Suppressor macrophage treated with lipopolysaccharide for 1 hour (primary cell): ENCODE measurements at regions not wholly inside any gene's neighbourhood (a gene's known extent, or its start where the extent isn't known, plus 50 kb on each side); places are given as distances from the start of the nearest gene placed in this dataset.

Source experiments
- DNase-seq, 3 donors: peaks; one replicate each; pipeline ENCODE4 v3.0.0-alpha.2; 2020 to 2022

DNA sequence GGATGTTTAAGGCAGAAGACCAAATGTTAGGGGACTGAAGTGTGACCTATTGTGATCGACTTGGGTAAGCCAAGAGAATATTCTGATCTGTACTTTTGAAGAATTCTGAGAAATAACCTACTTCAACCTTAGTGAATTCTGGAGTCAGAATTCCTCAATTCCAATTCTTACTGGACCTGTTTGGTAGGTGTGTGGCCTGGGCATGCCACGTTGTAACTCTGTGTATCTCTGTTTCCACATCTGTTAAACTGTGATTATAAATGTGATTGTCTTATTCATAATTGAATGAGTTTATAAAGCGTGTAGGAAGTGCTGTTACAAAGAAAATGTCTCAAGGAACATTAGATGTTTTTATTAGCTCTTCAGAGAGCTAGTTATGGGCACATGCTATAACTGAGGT lies 64.5 kb downstream of the TUSC1 start:
- no peak for DNase-seq

DNA sequence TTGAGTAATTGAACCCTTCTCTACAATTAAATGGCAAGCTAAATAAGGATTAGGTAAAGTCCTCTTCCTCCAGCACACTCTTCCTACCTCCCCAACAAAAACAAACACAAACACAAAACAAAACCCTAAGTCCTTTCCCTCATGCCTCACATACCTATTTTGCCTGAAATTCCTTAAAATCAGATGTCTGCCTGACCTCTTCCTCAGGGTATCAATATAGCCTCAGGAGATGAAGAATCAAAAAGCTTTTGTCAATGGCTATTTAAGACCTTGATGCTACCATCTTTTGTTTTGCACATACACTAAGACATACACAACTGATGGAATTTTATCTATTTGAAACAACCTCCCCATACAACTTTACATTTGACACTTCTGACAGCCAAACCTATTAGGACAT lies 75.1 kb downstream of the TUSC1 start:
- no peak for DNase-seq

DNA sequence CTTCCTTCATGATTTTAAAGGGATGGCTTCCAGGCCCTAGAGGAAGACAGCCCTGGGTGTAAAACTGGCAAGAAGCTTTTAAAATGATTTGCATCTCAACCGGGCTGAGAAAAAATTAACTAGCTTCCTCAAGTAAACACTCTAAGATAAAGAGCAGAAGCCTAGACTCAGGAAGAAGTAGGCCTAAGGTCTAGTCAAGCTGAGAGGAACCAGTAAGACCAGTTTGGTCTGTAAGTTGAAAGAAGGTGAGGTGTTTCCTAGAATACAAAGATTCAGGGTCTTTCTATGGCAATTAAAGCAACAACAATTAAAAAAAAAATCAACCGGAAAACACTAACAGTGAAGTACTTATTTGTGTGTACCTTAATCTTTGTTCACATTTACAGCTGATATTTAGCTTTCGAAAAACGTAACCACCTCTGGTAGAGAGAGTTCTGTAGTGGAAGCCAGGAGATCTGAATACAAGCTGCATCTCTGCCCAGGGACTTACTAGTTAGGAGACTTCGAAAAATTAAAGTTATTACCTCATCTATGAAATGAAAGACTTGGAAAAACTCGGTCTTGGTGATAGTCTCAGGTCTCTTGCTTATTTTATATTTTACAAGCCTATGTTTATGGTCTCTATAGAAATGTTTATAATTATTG lies 75.7 kb downstream of the TUSC1 start:
- no peak for DNase-seq

- DNase-seq = no peak
These were observed 77.7 kb downstream of the TUSC1 start for GRCh38 chr9:25600501-25600900.

- no peak for DNase-seq
These were observed 93.6 kb downstream of the TUSC1 start for GRCh38 chr9:25584611-25585010.

DNA sequence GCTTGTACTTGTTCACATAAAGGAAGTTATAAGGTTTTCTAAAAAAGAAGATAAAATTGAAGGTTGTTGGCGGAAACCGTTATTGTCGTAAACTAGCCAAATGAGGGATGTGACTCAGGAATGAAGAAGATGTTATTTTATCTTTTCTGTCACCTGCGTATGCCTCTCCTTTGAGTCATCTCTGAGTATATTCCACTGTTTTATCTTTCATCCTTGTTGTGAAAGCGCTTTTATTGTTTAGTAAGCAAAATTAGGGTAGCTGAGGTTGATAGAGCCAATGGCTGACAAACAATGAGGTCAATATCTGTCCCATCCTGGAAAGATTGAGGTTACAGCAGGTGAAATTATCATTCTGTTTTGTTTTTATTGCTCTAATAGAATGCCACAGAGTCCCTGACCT lies 105.0 kb downstream of the TUSC1 start:
- DNase-seq = no peak

DNA sequence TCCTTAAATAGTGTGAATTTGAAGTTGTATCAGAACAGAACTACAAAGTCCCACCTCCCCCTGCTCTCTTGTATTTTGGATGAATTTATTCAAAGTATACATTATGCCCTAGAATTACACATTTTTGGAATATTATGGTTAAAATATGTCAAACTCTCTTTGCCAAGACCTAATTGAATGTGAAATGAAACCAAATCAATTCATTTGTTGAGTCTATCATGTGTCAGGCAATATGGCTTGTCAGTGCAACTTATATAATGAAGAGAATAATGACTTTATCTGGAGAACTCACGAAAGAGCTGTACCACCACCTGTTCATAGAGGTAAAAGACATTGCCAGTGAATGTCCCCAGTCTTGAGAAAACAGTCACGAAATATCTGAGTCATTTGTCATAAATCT lies 106.8 kb downstream of the TUSC1 start:
- no peak for DNase-seq

GRCh38 chr9:25570802-25571201 lies 107.4 kb downstream of the TUSC1 start:
- no peak for DNase-seq

DNA sequence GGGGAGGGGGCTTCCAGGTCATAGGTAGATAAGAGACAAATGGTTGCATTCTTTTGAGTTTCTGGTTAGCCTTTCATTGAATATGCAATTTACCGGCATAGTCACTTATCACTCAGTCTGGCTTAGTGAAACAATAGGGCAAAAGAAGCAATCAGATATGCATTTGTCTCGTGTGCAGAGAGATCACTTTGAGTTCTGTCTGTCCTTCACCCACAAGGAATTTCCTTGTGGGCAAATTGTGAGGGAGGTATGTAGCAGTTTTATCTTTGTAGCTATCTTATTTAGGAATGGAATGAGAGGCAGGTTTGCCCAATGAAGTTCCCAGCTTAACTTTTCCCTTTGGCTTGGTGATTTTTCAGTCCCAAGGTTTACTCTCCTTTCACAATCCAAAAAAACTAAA lies 116.1 kb downstream of the TUSC1 start:
- DNase-seq = no peak

DNA sequence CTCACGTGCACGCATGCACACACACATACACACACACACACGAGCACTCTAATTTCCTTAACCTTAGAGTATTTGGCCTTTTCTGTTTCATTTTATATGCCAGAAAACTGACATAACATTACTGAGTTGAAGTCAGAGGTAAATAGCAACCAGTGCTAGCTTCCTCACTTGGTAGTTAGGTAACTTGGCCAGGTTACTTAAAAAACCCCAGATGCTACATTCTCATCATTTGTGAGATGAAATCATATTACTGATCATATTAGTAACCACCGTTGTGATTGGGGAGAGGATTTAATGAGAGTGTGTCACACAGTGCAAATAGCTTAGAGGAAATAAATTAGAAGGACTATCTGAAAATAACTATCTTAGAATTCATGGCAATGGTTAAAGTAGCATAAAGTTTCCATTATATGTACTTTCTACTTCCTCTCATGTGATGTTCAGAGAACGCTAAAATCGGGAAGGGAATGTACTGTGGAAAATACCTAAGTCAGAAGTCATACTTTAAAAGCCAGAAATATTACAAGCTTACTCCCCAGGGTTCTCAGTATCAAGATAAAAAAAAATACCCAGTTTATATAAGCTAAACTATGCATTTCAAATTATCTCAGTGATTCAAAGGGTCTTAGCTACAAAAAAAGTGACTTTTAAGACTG lies 120.5 kb downstream of the TUSC1 start:
- DNase-seq = no peak

GRCh38 chr9:25556540-25556939 lies 121.7 kb downstream of the TUSC1 start:
- no peak for DNase-seq

DNA sequence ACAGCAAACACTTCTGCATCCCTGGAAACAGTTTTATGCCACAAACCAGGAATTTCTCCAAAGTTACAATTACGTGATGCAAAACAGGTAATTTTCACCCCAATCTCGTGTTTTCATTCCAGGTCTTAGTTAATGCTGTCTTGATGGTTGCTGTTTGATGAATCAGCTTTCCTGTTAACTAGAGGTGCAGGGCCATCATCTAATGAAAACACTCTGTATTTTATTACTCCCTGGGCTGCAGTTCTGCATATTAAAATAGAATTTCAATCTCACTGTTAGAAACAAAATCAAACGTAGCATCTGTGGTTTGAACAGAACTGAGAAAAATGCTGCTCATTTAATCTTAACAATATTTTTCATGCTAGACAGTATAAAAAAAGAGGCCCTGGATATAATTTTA lies 129.4 kb downstream of the TUSC1 start:
- DNase-seq = no peak

- no peak for DNase-seq
These were observed 134.4 kb downstream of the TUSC1 start for GRCh38 chr9:25543806-25544205.

GRCh38 chr9:25542319-25542718 lies 135.9 kb downstream of the TUSC1 start:
- no peak for DNase-seq

GRCh38 chr9:25537808-25538207 lies 140.4 kb downstream of the TUSC1 start:
- no peak for DNase-seq

- DNase-seq = no peak
These were observed 159.0 kb downstream of the TUSC1 start for GRCh38 chr9:25519286-25519685.

- DNase-seq = no peak
These were observed 160.5 kb downstream of the TUSC1 start for GRCh38 chr9:25517701-25518100.

DNA sequence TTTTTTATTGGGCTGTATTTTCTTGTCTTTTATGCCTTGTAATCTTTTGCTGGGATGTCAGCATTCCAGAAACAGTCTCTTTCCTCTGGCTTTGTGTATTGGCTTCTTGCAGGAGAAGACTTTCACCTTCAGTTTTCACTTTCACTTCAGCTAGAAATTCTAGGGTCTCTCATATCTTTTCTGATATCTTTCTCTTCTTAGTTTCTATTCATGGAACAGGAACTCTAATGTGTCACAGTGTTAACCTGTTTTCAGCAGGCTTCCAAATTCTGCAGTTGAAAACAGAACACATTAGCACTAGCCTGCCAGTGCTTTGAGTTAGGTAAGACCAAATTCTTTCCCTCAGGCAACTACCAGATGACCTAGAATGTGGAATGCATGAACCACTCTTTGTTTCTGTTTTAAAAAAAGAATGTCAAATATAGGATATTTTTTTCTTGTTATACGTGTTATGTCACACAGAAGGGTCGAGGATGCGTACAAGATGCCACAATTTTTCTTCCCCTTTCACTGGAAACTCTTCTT lies 164.7 kb downstream of the TUSC1 start:
- DNase-seq = no peak

- DNase-seq = no peak
These were observed 172.6 kb downstream of the TUSC1 start for GRCh38 chr9:25505644-25506043.

DNA sequence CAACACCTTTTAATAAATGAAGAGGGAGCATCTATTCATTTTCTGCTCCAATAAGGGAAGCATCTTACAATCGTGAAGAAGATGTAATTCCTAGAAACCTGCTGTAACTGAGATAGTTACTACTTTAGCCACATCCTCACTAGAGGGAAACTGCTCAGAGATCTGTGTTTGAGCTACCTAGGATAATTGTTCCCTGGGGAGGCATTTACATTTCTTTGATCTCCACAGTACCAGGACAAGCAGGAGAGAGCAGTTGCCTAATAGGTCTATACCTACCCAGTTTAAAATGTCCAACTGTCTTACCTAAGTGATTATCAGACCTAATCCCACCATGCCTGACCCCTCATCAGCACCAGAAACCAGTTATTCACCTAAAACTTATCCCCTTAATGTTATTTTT lies 196.9 kb downstream of the TUSC1 start:
- no peak for DNase-seq

GRCh38 chr9:25480696-25481095 lies 197.5 kb downstream of the TUSC1 start:
- no peak for DNase-seq

DNA sequence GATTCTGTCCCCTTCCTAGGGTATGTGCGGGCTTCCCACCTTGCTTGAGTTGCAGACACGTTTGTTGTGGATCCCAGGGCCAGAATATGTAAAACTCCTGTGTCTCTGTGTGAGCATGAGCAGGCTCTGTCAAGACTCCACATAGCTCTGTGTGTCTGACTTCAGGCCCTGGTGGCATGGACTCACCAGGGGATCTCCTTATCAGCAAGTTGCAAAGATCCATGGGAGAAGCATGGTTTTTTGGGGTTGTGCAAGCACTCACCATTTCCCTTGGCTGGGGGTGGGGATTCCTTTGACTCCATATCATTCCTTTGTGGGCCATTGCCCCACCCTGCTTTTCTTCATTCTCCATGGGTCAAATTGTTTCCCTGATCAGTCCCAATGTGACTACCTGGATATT lies 205.6 kb downstream of the TUSC1 start:
- no peak for DNase-seq

- DNase-seq = no peak
These were observed 206.1 kb downstream of the TUSC1 start for GRCh38 chr9:25472085-25472607.

GRCh38 chr9:25461416-25461815 lies 216.8 kb downstream of the TUSC1 start:
- DNase-seq = no peak

GRCh38 chr9:25453875-25454274 lies 224.4 kb downstream of the TUSC1 start:
- no peak for DNase-seq
